ENCODE measurements at regions not wholly inside any gene's neighbourhood (a gene's known extent, or its start where the extent isn't known, plus 50 kb on each side); places are given as distances from the start of the nearest gene placed in this dataset.
"Not testable (repeated sequence)": the region's sequence is repeated elsewhere in the genome, so short reads cannot be mapped to it uniquely, and the experiment has no call there.

- DNase-seq (ENCODE audit: low spot score); ATAC-seq (ENCODE audit: low FRiP score): not testable (repeated sequence)
Measured at GRCh38 chr9:42239445-42240260, 56.2 kb downstream of the SPATA31A6 start.

- DNase-seq (ENCODE audit: low spot score); ATAC-seq (ENCODE audit: low FRiP score): not testable (repeated sequence)
Measured at GRCh38 chr9:42240261-42240579, 56.8 kb downstream of the SPATA31A6 start.

GRCh38 chr9:42243211-42243610, 59.8 kb downstream of the SPATA31A6 start:
- ATAC-seq (ENCODE audit: low FRiP score), result not testable (repeated sequence)

GRCh38 chr9:42243822-42244221, 60.4 kb downstream of the SPATA31A6 start:
- not testable (repeated sequence) for ATAC-seq (ENCODE audit: low FRiP score); DNase-seq (ENCODE audit: low spot score)

More at GRCh38 chr9:42243211-42243610, 59.8 kb downstream of the SPATA31A6 start:
- not testable (repeated sequence) for DNase-seq (ENCODE audit: low spot score)

GRCh38 chr9:42268729-42269128, 85.3 kb downstream of the SPATA31A6 start:
- ATAC-seq (ENCODE audit: low FRiP score); DNase-seq (ENCODE audit: low spot score): not testable (repeated sequence)

- not testable (repeated sequence) for ATAC-seq (ENCODE audit: low FRiP score); DNase-seq (ENCODE audit: low spot score)
Measured at GRCh38 chr9:42269171-42269570, 85.7 kb downstream of the SPATA31A6 start.

GRCh38 chr9:42273191-42273590, 89.7 kb downstream of the SPATA31A6 start:
- not testable (repeated sequence) for ATAC-seq (ENCODE audit: low FRiP score); DNase-seq (ENCODE audit: low spot score)

- no peak for TF ChIP-seq CTCF (IDR thresholded peaks at IDR 0.05)
- ATAC-seq (ENCODE audit: low FRiP score) (no peak), DNase-seq (ENCODE audit: low spot score) (no peak)
Measured at GRCh38 chr9:42275141-42275540, 91.7 kb downstream of the SPATA31A6 start.

GRCh38 chr9:42282531-42283178, 99.2 kb downstream of the SPATA31A6 start:
- ATAC-seq (ENCODE audit: low FRiP score); DNase-seq (ENCODE audit: low spot score): not testable (repeated sequence)

- DNase-seq (ENCODE audit: low spot score); ATAC-seq (ENCODE audit: low FRiP score): not testable (repeated sequence)
Measured at GRCh38 chr9:42283179-42283543, 99.7 kb downstream of the SPATA31A6 start.

GRCh38 chr9:42286145-42286845, 102.8 kb downstream of the SPATA31A6 start:
- not testable (repeated sequence) for ATAC-seq (ENCODE audit: low FRiP score); DNase-seq (ENCODE audit: low spot score)

- DNase-seq (ENCODE audit: low spot score), result not testable (repeated sequence)
- peak; percentile 22 for ATAC-seq (ENCODE audit: low FRiP score)
Measured at GRCh38 chr9:42288002-42288864, 104.8 kb downstream of the SPATA31A6 start.

GRCh38 chr9:42288865-42289229, 105.4 kb downstream of the SPATA31A6 start:
- DNase-seq (ENCODE audit: low spot score); ATAC-seq (ENCODE audit: low FRiP score): not testable (repeated sequence)

- not testable (repeated sequence) for DNase-seq (ENCODE audit: low spot score)
Measured at GRCh38 chr9:42300124-42300523, 116.7 kb downstream of the SPATA31A6 start.

GRCh38 chr9:42306625-42307024, 123.2 kb downstream of the SPATA31A6 start:
- not testable (repeated sequence) for DNase-seq (ENCODE audit: low spot score); ATAC-seq (ENCODE audit: low FRiP score)

More at GRCh38 chr9:42300124-42300523, 116.7 kb downstream of the SPATA31A6 start:
- ATAC-seq (ENCODE audit: low FRiP score), result not testable (repeated sequence)

GRCh38 chr9:42307449-42307848, 124.0 kb downstream of the SPATA31A6 start:
- not testable (repeated sequence) for DNase-seq (ENCODE audit: low spot score); ATAC-seq (ENCODE audit: low FRiP score)

- not testable (repeated sequence) for DNase-seq (ENCODE audit: low spot score); ATAC-seq (ENCODE audit: low FRiP score)
Measured at GRCh38 chr9:42310972-42311371, 127.5 kb downstream of the SPATA31A6 start.

All from omental fat pad (tissue), 3 donors.